HEK293 (cell line): ENCODE measurements at regions not wholly inside any gene's neighbourhood (a gene's known extent, or its start where the extent isn't known, plus 50 kb on each side); places are given as distances from the start of the nearest gene placed in this dataset.
"Not testable (repeated sequence)": the region's sequence is repeated elsewhere in the genome, so short reads cannot be mapped to it uniquely, and the experiment has no call there.

Source experiments
- CTCF ChIA-PET: fragments of 350-600 bp; formaldehyde crosslinking; extraction: SDS; loops from one replicate; lab custom pipeline; 2021; ENCODE audit warnings: antibody characterized with exemption; lab: Yijun Ruan, JAX
- POLR2A ChIA-PET: fragments of 300-600 bp; formaldehyde crosslinking; extraction: SDS; loops from one replicate; lab custom pipeline; 2020; ENCODE audit warnings: antibody characterized with exemption, inconsistent platforms; lab: Yijun Ruan, JAX
- H3K27ac ChIP-seq: fragments of 200-500 bp; sonication (Bioruptor generic); 2 replicates; pipeline ENCODE4 v1.5.1; 2014; ENCODE audit warnings: low read depth, low read length, control low read depth, inconsistent platforms; ENCODE audit errors: extremely low read depth
- H3K36me3 ChIP-seq, 2 experiments: fragments of 200-500 bp in 1 of 2; sonication (Bioruptor generic) in 1 of 2; 1 replicate in 1 of 2; 2 replicates in 1 of 2; pipeline ENCODE4 v1.5.1; 2014 to 2017; ENCODE audit warnings: inconsistent platforms in 2 of 2, low read length in 2 of 2; ENCODE audit not compliant: control insufficient read depth in 2 of 2, insufficient read depth in 1 of 2
- H3K4me1 ChIP-seq: fragments of 200-500 bp; sonication (Bioruptor generic); 2 replicates; pipeline ENCODE4 v1.5.1; 2014; ENCODE audit warnings: mild to moderate bottlenecking, low read length, inconsistent platforms; ENCODE audit not compliant: control insufficient read depth, insufficient read depth
- H3K4me3 ChIP-seq: 2 replicates; pipeline ENCODE4 v1.5.1; 2011; ENCODE audit warnings: low read depth, mild to moderate bottlenecking, control low read depth, low read length, moderate library complexity
- H3K9me3 ChIP-seq: fragments of 200-500 bp; sonication (Bioruptor generic); 2 replicates; pipeline ENCODE4 v1.5.1; 2014; ENCODE audit warnings: low read depth, low read length, inconsistent platforms; ENCODE audit not compliant: control insufficient read depth, insufficient read depth
- ZNF292 ChIP-seq: fragments of 450-650 bp; formaldehyde crosslinking; IDR thresholded peaks from 2 replicates; pipeline ENCODE4 v1.5.1; 2016; ENCODE audit warnings: low read depth, missing biosample characterization, missing genetic modification characterization, borderline replicate concordance
- ZNF324 ChIP-seq: fragments of 450-650 bp; formaldehyde crosslinking; IDR thresholded peaks from 2 replicates; pipeline ENCODE4 v1.5.1; 2016; ENCODE audit warnings: missing biosample characterization, missing genetic modification characterization
- ZNF629 ChIP-seq: fragments of 450-650 bp; formaldehyde crosslinking; IDR thresholded peaks from 2 replicates; pipeline ENCODE4 v1.5.1; 2017; ENCODE audit warnings: missing biosample characterization, missing genetic modification characterization

DNA sequence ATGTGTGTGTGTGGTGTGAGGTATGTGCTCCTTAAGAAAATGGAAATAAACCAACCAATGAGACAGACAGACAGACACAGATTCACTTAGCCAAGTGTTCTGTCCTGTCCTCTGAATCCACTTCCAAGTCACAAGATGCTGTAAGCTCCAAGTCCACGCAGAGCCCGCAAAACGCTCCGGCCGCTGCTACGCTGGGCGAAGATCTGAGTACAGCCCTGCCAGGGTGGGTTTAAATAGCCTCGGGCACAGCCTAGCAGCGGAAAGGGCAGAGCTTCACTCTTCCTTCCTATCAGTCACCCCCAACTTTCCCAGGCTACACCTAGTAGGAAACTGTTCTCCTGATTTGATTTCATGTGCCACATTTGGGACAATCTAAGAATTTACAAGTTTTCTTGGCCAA is 121.2 kb upstream of the ANKRD30BL start (continued):
- TF ChIP-seq ZNF629 (tag by site-specific recombination) (no peak), ZNF324 (tag by site-specific recombination) (no peak), ZNF292 (tag by site-specific recombination) (no peak)

GRCh38 chr2:132286289-132286911 is 124.6 kb upstream of the ANKRD30BL start:
- POLR2A ChIA-PET, H3K9me3 ChIP-seq, H3K27ac ChIP-seq, H3K36me3 ChIP-seq, H3K4me1 ChIP-seq, H3K4me3 ChIP-seq: not testable (repeated sequence)
- CTCF ChIA-PET, result interaction anchor here (1.0 kb wide), 1 partner anchor 39 kb away, joined by 3 read pairs; no protein-coding TSS in a partner anchor

DNA sequence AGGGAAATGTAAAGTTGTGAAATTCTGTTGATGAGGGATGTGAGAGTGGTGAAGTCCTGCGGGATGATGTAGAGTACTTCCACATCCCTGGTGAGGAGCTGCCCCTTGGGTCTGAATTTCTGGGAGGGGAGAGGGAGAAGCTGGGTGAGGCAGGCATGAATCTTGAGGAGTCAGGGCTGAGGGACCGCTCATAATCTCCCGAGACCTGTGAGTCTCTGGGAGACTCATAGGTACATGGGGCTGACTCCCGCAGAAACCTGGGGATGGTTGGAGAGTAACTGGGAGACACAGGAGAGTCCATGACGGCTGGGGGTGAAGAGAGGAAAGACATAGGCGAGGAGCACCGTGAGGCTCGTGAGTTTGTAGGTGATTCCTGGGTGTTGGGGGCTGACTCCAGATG is 126.2 kb upstream of the ANKRD30BL start:
- H3K36me3 ChIP-seq, CTCF ChIA-PET, H3K27ac ChIP-seq, H3K9me3 ChIP-seq, POLR2A ChIA-PET, H3K4me3 ChIP-seq, H3K4me1 ChIP-seq: not testable (repeated sequence)

DNA sequence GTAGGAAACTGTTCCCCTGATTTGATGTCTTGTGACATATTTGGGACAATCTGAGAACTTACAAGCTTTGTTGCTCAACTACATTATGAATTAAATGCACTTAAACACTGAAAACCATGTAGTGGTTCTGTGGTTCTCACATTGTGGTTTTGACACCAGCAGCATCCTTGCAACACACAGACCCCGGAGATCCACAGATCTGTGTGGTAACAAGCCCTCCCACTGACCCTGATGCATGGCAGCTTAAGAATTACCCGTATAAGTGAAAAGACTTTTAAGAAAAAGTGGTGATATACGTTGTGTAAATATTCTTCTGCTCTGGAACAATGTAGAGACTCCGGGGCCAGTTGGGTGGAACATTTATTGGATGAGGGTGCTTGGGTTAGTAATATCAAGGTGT is 127.4 kb upstream of the ANKRD30BL start:
- POLR2A ChIA-PET, H3K4me3 ChIP-seq, H3K9me3 ChIP-seq, CTCF ChIA-PET, H3K36me3 ChIP-seq, H3K4me1 ChIP-seq, H3K27ac ChIP-seq: not testable (repeated sequence)

GRCh38 chr2:132289812-132290211 is 126.8 kb upstream of the GPR39 start:
- H3K9me3 ChIP-seq, H3K27ac ChIP-seq, H3K36me3 ChIP-seq, CTCF ChIA-PET, POLR2A ChIA-PET, H3K4me1 ChIP-seq, H3K4me3 ChIP-seq: not testable (repeated sequence)

DNA sequence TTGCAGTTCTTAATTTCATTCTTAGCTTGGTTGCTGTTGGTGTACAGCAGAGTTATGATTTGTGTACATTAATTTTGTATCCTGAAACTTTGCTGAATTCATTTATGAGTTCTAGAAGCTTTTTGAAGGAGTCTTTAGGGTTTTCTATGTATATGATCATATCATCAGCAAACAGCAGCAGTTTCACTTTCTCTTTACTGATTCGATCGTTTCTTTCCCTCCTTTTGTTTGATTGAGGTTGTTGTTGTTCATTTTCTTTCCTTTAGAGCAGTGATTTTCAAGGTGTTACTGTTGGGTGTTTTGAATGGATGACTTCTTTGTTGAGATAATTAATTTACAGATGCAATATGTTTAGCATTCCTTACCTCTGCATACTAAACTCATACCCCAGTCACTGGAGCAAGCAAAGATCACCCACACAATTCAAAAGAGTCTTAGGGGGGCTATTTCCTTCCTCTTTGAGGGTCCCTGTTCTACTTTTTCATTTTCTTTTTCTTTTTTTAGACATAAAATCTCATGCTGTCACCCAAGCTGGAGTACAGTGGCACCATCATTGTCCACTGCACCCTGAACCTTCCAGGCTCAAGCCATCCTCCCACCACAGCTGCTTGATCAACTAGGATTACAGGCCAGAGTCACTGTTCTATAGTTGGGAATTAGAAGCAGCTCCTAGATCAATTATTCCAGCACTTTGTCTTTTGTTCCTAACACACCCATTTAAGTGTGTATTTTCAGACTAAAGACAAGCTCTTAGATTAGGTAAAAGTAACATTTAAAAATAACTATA is 115.8 kb upstream of the GPR39 start:
- H3K4me1 ChIP-seq, CTCF ChIA-PET, H3K9me3 ChIP-seq, H3K27ac ChIP-seq, H3K4me3 ChIP-seq, POLR2A ChIA-PET, H3K36me3 ChIP-seq: not testable (repeated sequence)

GRCh38 chr2:132304661-132305380 is 111.8 kb upstream of the GPR39 start:
- H3K27ac ChIP-seq, H3K4me3 ChIP-seq, H3K9me3 ChIP-seq, H3K36me3 ChIP-seq, H3K4me1 ChIP-seq, POLR2A ChIA-PET: not testable (repeated sequence)
- CTCF ChIA-PET, result interaction anchor here (0.5 kb wide), 1 partner anchor 364 kb away, joined by 3 read pairs; no protein-coding TSS in a partner anchor
